Lower leg skin (tissue), 4 donors: ENCODE measurements at regions not wholly inside any gene's neighbourhood (a gene's known extent, or its start where the extent isn't known, plus 50 kb on each side); places are given as distances from the start of the nearest gene placed in this dataset.

Source experiments
- DNase-seq, 2 donors: peaks; one replicate each; pipeline ENCODE4 v3.0.0-alpha.2; 2019; ENCODE audit warnings: low spot score in 2 of 2
- H3K4me3 ChIP-seq: fragments of 200-600 bp; sonication (generic); 2 replicates; pipeline ENCODE4 v1.5.1; 2017; ENCODE audit warnings: mild to moderate bottlenecking, low read depth; ENCODE audit not compliant: poor library complexity, severe bottlenecking
- CTCF ChIP-seq, 3 donors: fragments of 450-650 bp; IDR thresholded peaks; one replicate each; pipeline ENCODE4 v1.5.1; 2016; ENCODE audit warnings: antibody characterized with exemption in 3 of 3, mild to moderate bottlenecking in 3 of 3, moderate library complexity in 2 of 3
- POLR2A ChIP-seq, 2 donors: fragments of 450-650 bp; IDR thresholded peaks; one replicate each; pipeline ENCODE4 v1.6.1; 2016 to 2017; ENCODE audit warnings: antibody characterized with exemption in 2 of 2, mild to moderate bottlenecking in 1 of 2, moderate library complexity in 1 of 2
- WGBS, 2 donors: methylation state at CpG; one replicate each; pipeline ENCODE4 v1.1.5; 2018; 5-methylcytosine and 5-hydroxymethylcytosine counted together
- intact Hi-C: fragments of 100-400 bp; cut with DNase I; formaldehyde crosslinking; loops from one replicate; pipeline ENCODE4 v1.15.0; 2023; ENCODE audit warnings: low total_unique reads

GRCh38 chr5:105789246-105789645 lies 1881.5 kb downstream of the EFNA5 start:
- no peak for DNase-seq
- no peak overlapping the region for H3K4me3 ChIP-seq
- WGBS, 2 donors, result 74% methylated on average over 1 of the region's 1 CpG
- TF ChIP-seq POLR2A (IDR thresholded peaks at IDR 0.05) (no peak), CTCF (IDR thresholded peaks at IDR 0.05) (no peak)
- intact Hi-C loops, result no loop called here

- TF ChIP-seq POLR2A (IDR thresholded peaks at IDR 0.05), result no peak
- no peak for TF ChIP-seq CTCF (IDR thresholded peaks at IDR 0.05)
- no peak overlapping the region for H3K4me3 ChIP-seq
- 86 to 87% methylated on average over 2 of the region's 2 CpGs for WGBS, 2 donors
- intact Hi-C loops, result no loop called here
- no peak for DNase-seq
These were observed 1886.9 kb downstream of the EFNA5 start for GRCh38 chr5:105783811-105784210.

GRCh38 chr5:105782501-105782900 lies 1888.2 kb downstream of the EFNA5 start:
- WGBS, 2 donors, result 81 to 82% methylated on average over 2 of the region's 2 CpGs
- no peak for TF ChIP-seq POLR2A (IDR thresholded peaks at IDR 0.05)
- intact Hi-C loops, result no loop called here
- no peak for DNase-seq
- H3K4me3 ChIP-seq, result no peak overlapping the region

- TF ChIP-seq CTCF (IDR thresholded peaks at IDR 0.05) (no peak), POLR2A (IDR thresholded peaks at IDR 0.05) (no peak)
- intact Hi-C loops, result no loop called here
- WGBS, 2 donors, result 86 to 87% methylated on average over 3 of the region's 3 CpGs
- no peak for DNase-seq
- H3K4me3 ChIP-seq, result no peak overlapping the region
These were observed 1897.5 kb downstream of the EFNA5 start for GRCh38 chr5:105773241-105773640.

GRCh38 chr5:105767267-105767666 lies 1903.5 kb downstream of the EFNA5 start:
- 67 to 77% methylated on average over 2 of the region's 2 CpGs for WGBS, 2 donors
- H3K4me3 ChIP-seq, result no peak overlapping the region
- TF ChIP-seq POLR2A (IDR thresholded peaks at IDR 0.05), result no peak
- no peak for TF ChIP-seq CTCF (IDR thresholded peaks at IDR 0.05)
- no peak for DNase-seq
- intact Hi-C loops, result no loop called here

GRCh38 chr5:105762728-105763127 lies 1908.0 kb downstream of the EFNA5 start:
- H3K4me3 ChIP-seq, result no peak overlapping the region
- DNase-seq, result no peak
- intact Hi-C loops, result no loop called here
- WGBS, 2 donors, result 60 to 77% methylated on average over 1 of the region's 1 CpG
- TF ChIP-seq POLR2A (IDR thresholded peaks at IDR 0.05), result no peak
- TF ChIP-seq CTCF (IDR thresholded peaks at IDR 0.05), result no peak
